GM23338 (cell line): ENCODE measurements at regions not wholly inside any gene's neighbourhood (a gene's known extent, or its start where the extent isn't known, plus 50 kb on each side); places are given as distances from the start of the nearest gene placed in this dataset.

Source experiments
- ZNF114 ChIP-seq: fragments of 250-450 bp; sonication (Bioruptor Pico); IDR thresholded peaks from 2 replicates; pipeline ENCODE4 v1.5.0; 2020; ENCODE audit warnings: mild to moderate bottlenecking, moderate library complexity
- TF ChIP-seq, protein P1 (sequence below): fragments of 250-450 bp; sonication (Bioruptor Pico); IDR thresholded peaks from 2 replicates; pipeline ENCODE4 v1.5.0; 2020; ENCODE audit warnings: mild to moderate bottlenecking, moderate library complexity

- TF ChIP-seq, protein P1, sequence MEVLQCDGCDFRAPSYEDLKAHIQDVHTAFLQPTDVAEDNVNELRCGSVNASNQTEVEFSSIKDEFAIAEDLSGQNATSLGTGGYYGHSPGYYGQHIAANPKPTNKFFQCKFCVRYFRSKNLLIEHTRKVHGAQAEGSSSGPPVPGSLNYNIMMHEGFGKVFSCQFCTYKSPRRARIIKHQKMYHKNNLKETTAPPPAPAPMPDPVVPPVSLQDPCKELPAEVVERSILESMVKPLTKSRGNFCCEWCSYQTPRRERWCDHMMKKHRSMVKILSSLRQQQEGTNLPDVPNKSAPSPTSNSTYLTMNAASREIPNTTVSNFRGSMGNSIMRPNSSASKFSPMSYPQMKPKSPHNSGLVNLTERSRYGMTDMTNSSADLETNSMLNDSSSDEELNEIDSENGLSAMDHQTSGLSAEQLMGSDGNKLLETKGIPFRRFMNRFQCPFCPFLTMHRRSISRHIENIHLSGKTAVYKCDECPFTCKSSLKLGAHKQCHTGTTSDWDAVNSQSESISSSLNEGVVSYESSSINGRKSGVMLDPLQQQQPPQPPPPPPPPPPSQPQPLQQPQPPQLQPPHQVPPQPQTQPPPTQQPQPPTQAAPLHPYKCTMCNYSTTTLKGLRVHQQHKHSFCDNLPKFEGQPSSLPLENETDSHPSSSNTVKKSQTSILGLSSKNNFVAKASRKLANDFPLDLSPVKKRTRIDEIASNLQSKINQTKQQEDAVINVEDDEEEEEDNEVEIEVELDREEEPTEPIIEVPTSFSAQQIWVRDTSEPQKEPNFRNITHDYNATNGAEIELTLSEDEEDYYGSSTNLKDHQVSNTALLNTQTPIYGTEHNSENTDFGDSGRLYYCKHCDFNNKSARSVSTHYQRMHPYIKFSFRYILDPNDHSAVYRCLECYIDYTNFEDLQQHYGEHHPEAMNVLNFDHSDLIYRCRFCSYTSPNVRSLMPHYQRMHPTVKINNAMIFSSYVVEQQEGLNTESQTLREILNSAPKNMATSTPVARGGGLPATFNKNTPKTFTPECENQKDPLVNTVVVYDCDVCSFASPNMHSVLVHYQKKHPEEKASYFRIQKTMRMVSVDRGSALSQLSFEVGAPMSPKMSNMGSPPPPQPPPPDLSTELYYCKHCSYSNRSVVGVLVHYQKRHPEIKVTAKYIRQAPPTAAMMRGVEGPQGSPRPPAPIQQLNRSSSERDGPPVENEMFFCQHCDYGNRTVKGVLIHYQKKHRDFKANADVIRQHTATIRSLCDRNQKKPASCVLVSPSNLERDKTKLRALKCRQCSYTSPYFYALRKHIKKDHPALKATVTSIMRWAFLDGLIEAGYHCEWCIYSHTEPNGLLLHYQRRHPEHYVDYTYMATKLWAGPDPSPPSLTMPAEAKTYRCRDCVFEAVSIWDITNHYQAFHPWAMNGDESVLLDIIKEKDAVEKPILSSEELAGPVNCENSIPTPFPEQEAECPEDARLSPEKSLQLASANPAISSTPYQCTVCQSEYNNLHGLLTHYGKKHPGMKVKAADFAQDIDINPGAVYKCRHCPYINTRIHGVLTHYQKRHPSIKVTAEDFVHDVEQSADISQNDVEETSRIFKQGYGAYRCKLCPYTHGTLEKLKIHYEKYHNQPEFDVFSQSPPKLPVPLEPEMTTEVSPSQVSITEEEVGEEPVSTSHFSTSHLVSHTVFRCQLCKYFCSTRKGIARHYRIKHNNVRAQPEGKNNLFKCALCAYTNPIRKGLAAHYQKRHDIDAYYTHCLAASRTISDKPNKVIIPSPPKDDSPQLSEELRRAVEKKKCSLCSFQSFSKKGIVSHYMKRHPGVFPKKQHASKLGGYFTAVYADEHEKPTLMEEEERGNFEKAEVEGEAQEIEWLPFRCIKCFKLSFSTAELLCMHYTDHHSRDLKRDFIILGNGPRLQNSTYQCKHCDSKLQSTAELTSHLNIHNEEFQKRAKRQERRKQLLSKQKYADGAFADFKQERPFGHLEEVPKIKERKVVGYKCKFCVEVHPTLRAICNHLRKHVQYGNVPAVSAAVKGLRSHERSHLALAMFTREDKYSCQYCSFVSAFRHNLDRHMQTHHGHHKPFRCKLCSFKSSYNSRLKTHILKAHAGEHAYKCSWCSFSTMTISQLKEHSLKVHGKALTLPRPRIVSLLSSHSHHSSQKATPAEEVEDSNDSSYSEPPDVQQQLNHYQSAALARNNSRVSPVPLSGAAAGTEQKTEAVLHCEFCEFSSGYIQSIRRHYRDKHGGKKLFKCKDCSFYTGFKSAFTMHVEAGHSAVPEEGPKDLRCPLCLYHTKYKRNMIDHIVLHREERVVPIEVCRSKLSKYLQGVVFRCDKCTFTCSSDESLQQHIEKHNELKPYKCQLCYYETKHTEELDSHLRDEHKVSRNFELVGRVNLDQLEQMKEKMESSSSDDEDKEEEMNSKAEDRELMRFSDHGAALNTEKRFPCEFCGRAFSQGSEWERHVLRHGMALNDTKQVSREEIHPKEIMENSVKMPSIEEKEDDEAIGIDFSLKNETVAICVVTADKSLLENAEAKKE, result no peak
- TF ChIP-seq ZNF114 (CRISPR knock-in tag), result no peak
Observed at GRCh38 chr6:79755967-79756366, 124.8 kb downstream of the SH3BGRL2 start (continued).
